Stimulated activated naive B cell treated with anti-CD40 and anti-IgM and Interleukin-4, amounts not matched to agents 10 μg/mL and 1 μg/mL and 100 μg/mL, for 72 hours (primary cell): ENCODE measurements at regions not wholly inside any gene's neighbourhood (a gene's known extent, or its start where the extent isn't known, plus 50 kb on each side); places are given as distances from the start of the nearest gene placed in this dataset.
A peak's percentile ranks its signal among the peaks of the same experiment; 100 is the strongest.

Experiments
- ATAC-seq, 2 donors: fragments of 150-1000 bp; cut with Tn5 transposase; replicated peaks; 2 replicates each; pipeline ENCODE4 v1.10.0; 2021; ENCODE audit warnings: moderate library complexity in 1 of 2
- DNase-seq: peaks from one replicate; pipeline ENCODE4 v3.0.0; 2021
- H3K27ac Mint-ChIP-seq: one replicate; pipeline ENCODE4 v1.8.0; 2022; ENCODE audit warnings: mild to moderate bottlenecking, mixed read lengths
- H3K27me3 Mint-ChIP-seq, 2 donors: one replicate each; pipeline ENCODE4 v1.8.0; 2022; ENCODE audit warnings: mixed read lengths in 2 of 2
- H3K36me3 Mint-ChIP-seq, 2 donors: one replicate each; pipeline ENCODE4 v1.8.0; 2022; ENCODE audit warnings: mixed read lengths in 2 of 2, mild to moderate bottlenecking in 1 of 2
- H3K4me1 Mint-ChIP-seq, 2 donors: one replicate each; pipeline ENCODE4 v1.8.0; 2022; ENCODE audit warnings: mixed read lengths in 2 of 2, mild to moderate bottlenecking in 1 of 2
- H3K4me3 Mint-ChIP-seq, 2 donors: one replicate each; pipeline ENCODE4 v1.8.0; 2022; ENCODE audit warnings: mild to moderate bottlenecking in 2 of 2, mixed read lengths in 2 of 2, moderate library complexity in 1 of 2
- H3K9me3 Mint-ChIP-seq, 2 donors: one replicate each; pipeline ENCODE4 v1.8.0; 2022; ENCODE audit warnings: mixed read lengths in 2 of 2, mild to moderate bottlenecking in 1 of 2

DNA sequence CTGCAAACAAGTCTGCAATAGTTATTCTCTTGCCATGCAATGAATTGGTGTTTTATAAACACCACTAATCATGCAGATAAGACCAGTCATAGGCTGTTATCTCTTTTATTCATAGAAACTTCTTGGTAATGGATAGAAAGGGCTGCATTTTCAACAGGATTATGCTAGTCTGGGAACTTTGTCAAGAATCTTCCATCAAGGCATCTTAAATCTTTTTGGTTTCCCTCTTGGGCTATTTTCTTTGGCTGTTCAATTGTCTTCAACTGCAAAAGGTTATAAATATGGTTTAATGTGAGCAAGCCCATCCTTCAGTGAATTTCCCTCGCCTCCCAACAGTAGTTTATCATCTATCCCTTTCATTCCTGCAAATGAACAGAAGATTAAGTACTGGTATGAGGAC, 59.0 kb upstream of the MINAR1 start:
- peaks cover 2 to 19% of the 10 kb centered on the region in 2 donors for H3K36me3 Mint-ChIP-seq
- ATAC-seq = no peak
- no peak overlapping the region for H3K27ac Mint-ChIP-seq
- no peaks in the 10 kb centered on the region for H3K27me3 Mint-ChIP-seq
- no peak overlapping the region for H3K4me3 Mint-ChIP-seq
- no peaks in the 10 kb centered on the region for H3K9me3 Mint-ChIP-seq
- H3K4me1 Mint-ChIP-seq = peaks cover 0 to 2% of the 10 kb centered on the region in 2 donors
- no peak for DNase-seq

DNA sequence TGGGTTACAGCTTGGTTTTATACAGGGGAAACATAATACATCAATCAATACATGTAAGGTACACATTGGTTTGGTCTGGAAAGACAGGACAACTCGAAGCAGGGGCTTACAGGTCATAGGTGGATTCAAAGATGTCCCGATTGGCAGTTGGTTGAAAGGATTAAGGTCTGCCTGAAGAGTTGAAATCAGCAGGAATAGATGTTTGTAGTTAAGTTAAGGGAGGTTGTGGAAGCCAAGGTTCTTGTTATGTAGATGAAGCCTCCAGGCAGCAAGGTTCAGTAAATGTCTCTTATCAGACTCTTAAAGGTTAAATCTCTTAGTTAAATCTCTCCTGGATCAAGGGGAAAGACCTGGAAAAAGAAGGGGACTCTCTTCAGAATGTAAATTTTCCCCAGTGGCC, 58.4 kb upstream of the MINAR1 start:
- no peak overlapping the region for H3K27ac Mint-ChIP-seq
- no peaks in the 10 kb centered on the region for H3K27me3 Mint-ChIP-seq
- DNase-seq = no peak
- no peak overlapping the region for H3K4me3 Mint-ChIP-seq
- ATAC-seq = no peak
- H3K4me1 Mint-ChIP-seq = peaks cover 0 to 2% of the 10 kb centered on the region in 2 donors
- peaks cover 2 to 19% of the 10 kb centered on the region in 2 donors for H3K36me3 Mint-ChIP-seq
- no peaks in the 10 kb centered on the region for H3K9me3 Mint-ChIP-seq

DNA sequence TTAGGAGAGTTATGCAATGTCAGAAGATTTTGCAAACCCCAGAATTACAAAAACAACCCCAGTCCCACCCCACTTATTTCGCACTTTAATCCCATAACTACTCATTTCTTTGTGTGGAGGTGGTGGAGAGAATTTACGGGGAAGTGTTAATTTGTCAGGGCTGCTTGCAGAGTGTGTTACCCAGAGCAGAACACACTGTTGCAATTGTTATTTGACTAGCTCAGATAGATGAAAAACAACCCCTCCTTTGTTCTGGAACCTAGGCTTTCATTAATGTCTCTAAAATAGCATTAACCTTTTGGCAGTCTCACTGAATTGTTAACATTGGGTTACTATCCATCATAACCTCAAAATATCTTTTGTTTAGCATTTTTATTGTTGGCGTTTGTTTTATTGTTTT, 55.8 kb upstream of the MINAR1 start:
- peaks cover 2 to 16% of the 10 kb centered on the region in 2 donors for H3K36me3 Mint-ChIP-seq
- ATAC-seq = no peak

DNA sequence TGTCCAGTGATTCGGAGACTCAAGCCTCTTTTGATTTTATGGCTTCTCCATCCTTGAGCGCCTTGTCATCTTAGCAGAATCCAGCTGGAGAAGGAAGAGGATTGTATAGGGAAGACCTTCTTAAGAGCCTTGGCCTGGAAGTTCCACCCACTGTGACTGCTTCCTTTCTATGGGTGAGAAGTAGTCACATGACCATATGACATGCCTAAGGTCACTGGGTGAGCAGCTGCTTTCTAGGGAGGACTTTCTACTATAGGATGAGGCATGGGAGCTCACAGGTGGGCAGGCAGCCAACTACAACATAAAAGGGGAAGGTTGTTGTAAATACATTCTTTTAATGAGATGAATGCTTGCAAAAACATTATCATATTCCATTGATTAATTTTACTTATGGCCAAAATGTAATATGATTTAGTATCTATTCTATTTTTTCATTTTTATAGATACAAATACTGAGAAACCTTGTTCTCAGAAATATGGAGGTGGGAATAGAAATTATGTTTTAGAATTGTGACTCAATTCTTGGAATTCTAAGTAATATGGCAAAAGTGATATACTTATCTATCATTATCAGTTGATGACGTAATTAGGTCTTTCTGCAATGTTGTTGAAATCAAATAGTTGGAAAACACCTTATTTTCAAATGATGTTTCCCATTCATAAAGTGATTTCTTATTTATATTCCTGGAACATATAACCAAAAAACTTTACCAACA, 53.6 kb upstream of the MINAR1 start:
- DNase-seq (no peak), ATAC-seq (no peak)
- peaks cover 0 to 3% of the 10 kb centered on the region in 2 donors for H3K9me3 Mint-ChIP-seq
- no peak overlapping the region for H3K4me3 Mint-ChIP-seq
- H3K27me3 Mint-ChIP-seq = no peaks in the 10 kb centered on the region
- no peaks in the 10 kb centered on the region for H3K4me1 Mint-ChIP-seq
- no peak overlapping the region for H3K27ac Mint-ChIP-seq
- H3K36me3 Mint-ChIP-seq = peaks cover 8 to 27% of the 10 kb centered on the region in 2 donors

More for the DNA sequence above, 55.8 kb upstream of the MINAR1 start:
- Mint-ChIP-seq H3K27me3 (no peaks in the 10 kb centered on the region), H3K9me3 (no peaks in the 10 kb centered on the region), H3K27ac (no peak overlapping the region), H3K4me3 (no peak overlapping the region), H3K4me1 (no peaks in the 10 kb centered on the region)
- no peak for DNase-seq

DNA sequence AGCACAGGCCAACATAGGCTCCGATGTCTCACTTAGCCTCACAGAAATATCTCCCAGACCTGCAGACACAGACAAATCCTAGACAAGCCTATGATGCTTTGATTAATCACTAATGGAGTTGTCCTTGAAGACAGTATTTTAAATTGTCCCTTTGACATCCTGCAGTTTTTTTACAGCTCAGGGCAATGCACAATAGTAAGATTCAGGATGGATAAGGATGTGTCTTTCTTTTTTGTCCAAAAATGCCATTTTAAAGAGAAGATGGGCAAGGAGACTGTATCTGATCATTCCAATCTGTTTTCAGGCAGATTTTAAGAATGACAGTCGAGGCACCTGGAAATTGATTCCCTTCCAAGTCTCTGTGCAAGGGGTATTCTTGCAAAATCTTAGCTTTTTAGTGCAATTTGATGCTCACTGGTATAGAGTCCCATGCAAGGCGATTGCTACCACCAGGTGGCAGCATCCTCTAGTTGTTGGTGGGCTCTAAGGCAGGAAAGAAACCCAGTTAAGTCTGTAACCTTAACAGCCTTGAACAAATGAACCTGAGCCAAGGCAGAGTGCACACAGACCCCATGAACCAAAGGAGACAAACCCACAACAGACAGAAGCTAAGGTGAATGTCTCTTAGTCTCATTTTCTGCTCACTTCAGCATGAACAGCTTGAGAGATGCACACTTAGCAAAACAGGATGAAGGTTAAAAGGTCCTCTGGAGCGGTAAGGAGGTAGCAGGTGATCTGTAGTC, 51.2 kb upstream of the MINAR1 start:
- H3K9me3 Mint-ChIP-seq = peaks cover 0 to 3% of the 10 kb centered on the region in 2 donors

DNA sequence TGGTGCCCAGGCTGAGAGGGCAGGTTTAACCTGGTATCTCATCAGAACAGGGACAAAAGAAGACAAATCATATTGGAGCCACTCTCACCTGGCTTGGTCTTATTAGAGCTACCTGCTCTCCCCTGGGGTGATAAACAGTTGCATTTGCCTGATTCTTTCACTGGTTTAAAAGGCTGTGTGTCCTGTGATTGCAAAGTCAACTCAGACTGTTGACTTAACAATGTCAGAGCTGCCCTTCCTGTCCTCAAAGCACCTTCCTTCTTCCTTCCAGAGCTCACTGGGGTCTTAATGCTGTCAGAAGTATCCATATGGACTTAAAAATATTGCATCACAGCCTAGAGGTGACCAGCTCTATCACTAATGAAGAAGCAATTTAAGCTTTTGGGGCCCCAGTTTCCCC, 50.5 kb upstream of the MINAR1 start:
- Mint-ChIP-seq H3K27ac (no peak overlapping the region), H3K9me3 (peaks cover 0 to 3% of the 10 kb centered on the region in 2 donors), H3K4me1 (no peaks in the 10 kb centered on the region), H3K36me3 (peaks cover 7 to 22% of the 10 kb centered on the region in 2 donors), H3K27me3 (no peaks in the 10 kb centered on the region), H3K4me3 (no peak overlapping the region)
- no peak for DNase-seq
- no peak for ATAC-seq

More for the DNA sequence above, 51.2 kb upstream of the MINAR1 start:
- Mint-ChIP-seq H3K27me3 (no peaks in the 10 kb centered on the region), H3K4me3 (no peak overlapping the region), H3K36me3 (peaks cover 8 to 22% of the 10 kb centered on the region in 2 donors), H3K27ac (no peak overlapping the region), H3K4me1 (no peaks in the 10 kb centered on the region)
- DNase-seq (peak; percentile 47), ATAC-seq (peak; percentile 92 to 95)
